Breast epithelium (tissue), 3 donors: ENCODE measurements at regions not wholly inside any gene's neighbourhood (a gene's known extent, or its start where the extent isn't known, plus 50 kb on each side); places are given as distances from the start of the nearest gene placed in this dataset.

ENCODE experiments used
- CTCF ChIP-seq, 3 donors: fragments of 450-650 bp; IDR thresholded peaks; one replicate each; pipeline ENCODE4 v1.5.1; 2016 to 2017; ENCODE audit warnings: antibody characterized with exemption in 3 of 3, mild to moderate bottlenecking in 3 of 3, moderate library complexity in 3 of 3
- POLR2A ChIP-seq: fragments of 450-650 bp; IDR thresholded peaks from one replicate; pipeline ENCODE4 v1.6.1; 2016; ENCODE audit warnings: antibody characterized with exemption, mild to moderate bottlenecking, moderate library complexity
- POLR2AphosphoS5 ChIP-seq, 3 donors: sonication (generic); formaldehyde crosslinking; IDR thresholded peaks; one replicate each; pipeline ENCODE4 v1.6.1; 2017; ENCODE audit warnings: antibody characterized with exemption in 3 of 3

- TF ChIP-seq POLR2AphosphoS5 (IDR thresholded peaks at IDR 0.05) (no peak), CTCF (IDR thresholded peaks at IDR 0.05) (no peak), POLR2A (no peak)
Measured at GRCh38 chr17:31673076-31673475, 186.0 kb downstream of the COPRS start.
